DOHH2 (cell line): ENCODE measurements at regions not wholly inside any gene's neighbourhood (a gene's known extent, or its start where the extent isn't known, plus 50 kb on each side); places are given as distances from the start of the nearest gene placed in this dataset.
"Not testable (repeated sequence)": the region's sequence is repeated elsewhere in the genome, so short reads cannot be mapped to it uniquely, and the experiment has no call there.

Experiments used
- CTCF ChIP-seq: fragments of 200-600 bp; sonication (generic); IDR thresholded peaks from one replicate; pipeline ENCODE4 v1.5.1; 2014; ENCODE audit warnings: antibody characterized with exemption, mild to moderate bottlenecking, low read depth, low read length; ENCODE audit not compliant: poor library complexity, severe bottlenecking
- EZH2phosphoT487 ChIP-seq: fragments of 200-600 bp; sonication (generic); IDR thresholded peaks from 2 replicates; pipeline ENCODE4 v1.6.1; 2017; ENCODE audit warnings: borderline replicate concordance, mild to moderate bottlenecking, antibody characterized with exemption, low read length, moderate library complexity, mixed read lengths

- not testable (repeated sequence) for TF ChIP-seq CTCF, EZH2phosphoT487
Measured at GRCh38 chr1:55430720-55431119, 215.6 kb upstream of the USP24 start.
